GM12873 (cell line): ENCODE measurements at regions not wholly inside any gene's neighbourhood (a gene's known extent, or its start where the extent isn't known, plus 50 kb on each side); places are given as distances from the start of the nearest gene placed in this dataset.

Source experiments
- TF ChIP-seq, protein P1 (sequence below): IDR thresholded peaks from 2 replicates; pipeline ENCODE4 v1.5.1; 2012; ENCODE audit warnings: low read depth, mild to moderate bottlenecking, moderate library complexity, low read length, control low read depth; ENCODE audit not compliant: insufficient read depth; ENCODE audit errors: missing control alignments

DNA sequence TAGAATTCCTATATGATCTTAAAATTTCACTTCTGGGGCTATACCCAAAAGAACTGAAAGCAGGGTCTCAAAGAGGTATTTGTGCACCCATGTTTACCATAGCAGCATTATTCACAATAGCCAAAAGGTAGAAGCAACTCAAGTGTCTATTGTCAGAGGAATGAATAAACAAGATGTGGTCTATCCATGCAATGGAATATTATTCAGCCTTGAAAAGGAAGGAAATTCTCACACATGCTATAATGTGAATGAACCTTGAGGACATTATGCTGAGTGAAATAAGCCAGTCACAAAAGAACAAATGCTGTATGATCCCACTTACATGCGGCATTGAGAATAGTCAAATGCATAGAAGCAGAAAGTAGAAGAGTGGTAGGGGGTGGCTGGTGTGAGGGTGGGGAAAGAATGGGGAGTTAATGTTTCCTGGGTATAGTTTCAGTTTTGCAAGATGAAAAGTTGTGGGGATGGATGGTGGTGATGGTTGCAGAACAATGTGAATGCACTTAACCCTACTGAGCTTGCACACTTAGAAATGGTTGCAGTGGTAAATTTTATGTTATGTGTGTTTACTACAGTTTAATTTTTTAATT lies 122.4 kb downstream of the TOMM20 start:
- TF ChIP-seq, protein P1, sequence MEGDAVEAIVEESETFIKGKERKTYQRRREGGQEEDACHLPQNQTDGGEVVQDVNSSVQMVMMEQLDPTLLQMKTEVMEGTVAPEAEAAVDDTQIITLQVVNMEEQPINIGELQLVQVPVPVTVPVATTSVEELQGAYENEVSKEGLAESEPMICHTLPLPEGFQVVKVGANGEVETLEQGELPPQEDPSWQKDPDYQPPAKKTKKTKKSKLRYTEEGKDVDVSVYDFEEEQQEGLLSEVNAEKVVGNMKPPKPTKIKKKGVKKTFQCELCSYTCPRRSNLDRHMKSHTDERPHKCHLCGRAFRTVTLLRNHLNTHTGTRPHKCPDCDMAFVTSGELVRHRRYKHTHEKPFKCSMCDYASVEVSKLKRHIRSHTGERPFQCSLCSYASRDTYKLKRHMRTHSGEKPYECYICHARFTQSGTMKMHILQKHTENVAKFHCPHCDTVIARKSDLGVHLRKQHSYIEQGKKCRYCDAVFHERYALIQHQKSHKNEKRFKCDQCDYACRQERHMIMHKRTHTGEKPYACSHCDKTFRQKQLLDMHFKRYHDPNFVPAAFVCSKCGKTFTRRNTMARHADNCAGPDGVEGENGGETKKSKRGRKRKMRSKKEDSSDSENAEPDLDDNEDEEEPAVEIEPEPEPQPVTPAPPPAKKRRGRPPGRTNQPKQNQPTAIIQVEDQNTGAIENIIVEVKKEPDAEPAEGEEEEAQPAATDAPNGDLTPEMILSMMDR: no peak

GRCh38 chr1:235004840-235005391 lies 123.7 kb downstream of the TOMM20 start:
- TF ChIP-seq, protein P1: no peak

GRCh38 chr1:235004276-235004675 lies 124.4 kb downstream of the TOMM20 start:
- TF ChIP-seq, protein P1: no peak

GRCh38 chr1:235002706-235003300 lies 125.8 kb downstream of the TOMM20 start:
- TF ChIP-seq, protein P1: no peak

DNA sequence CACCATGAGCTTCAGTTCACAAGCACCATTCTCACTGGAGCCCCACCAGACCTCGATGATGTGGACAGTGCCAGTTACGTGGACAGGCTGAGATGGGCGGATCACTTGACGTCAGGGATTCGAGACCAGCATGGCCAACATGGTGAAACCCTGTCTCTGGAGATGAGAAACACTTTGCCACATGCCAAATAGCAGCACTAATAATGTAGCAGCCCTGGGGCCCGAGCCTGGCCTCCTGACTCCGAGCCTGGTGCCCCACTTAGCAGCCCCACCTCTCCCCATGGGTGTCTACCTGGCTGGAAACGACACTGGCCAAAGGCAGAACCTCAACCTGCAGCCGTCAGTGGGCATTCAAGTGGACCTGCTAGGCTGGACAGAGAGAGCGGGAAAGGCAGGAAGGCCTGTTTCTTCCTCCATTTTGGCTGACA lies 129.1 kb downstream of the TOMM20 start:
- TF ChIP-seq, protein P1: no peak

GRCh38 chr1:234997896-234998741 lies 130.5 kb downstream of the TOMM20 start:
- TF ChIP-seq, protein P1: no peak
